A549 (cell line): ENCODE measurements at regions not wholly inside any gene's neighbourhood (a gene's known extent, or its start where the extent isn't known, plus 50 kb on each side); places are given as distances from the start of the nearest gene placed in this dataset.
"Not testable (repeated sequence)": the region's sequence is repeated elsewhere in the genome, so short reads cannot be mapped to it uniquely, and the experiment has no call there.

ENCODE experiments used
- ATAC-seq, 2 experiments: fragments of 200-7000 bp in 1 of 2; fragments of >200 bp in 1 of 2; cut with Nextera tagmentation in 1 of 2; cut with Tn5 transposase in 1 of 2; 3 replicates each; pipeline versions ENCODE4 v1.8.0 to v1.9.1; 2018 to 2020; ENCODE audit warnings: mild to moderate bottlenecking in 1 of 2, moderate library complexity in 1 of 2
- CTCF ChIA-PET: fragments of 300-600 bp; sonication (Branson Sonifier 250); formaldehyde crosslinking; extraction: SDS; loops from one replicate; lab custom pipeline; 2021; ENCODE audit warnings: antibody characterized with exemption, inconsistent platforms; lab: Yijun Ruan, JAX
- POLR2A ChIA-PET: fragments of 350-600 bp; formaldehyde crosslinking; extraction: SDS; loops from one replicate; lab custom pipeline; 2021; ENCODE audit warnings: antibody characterized with exemption, inconsistent platforms; lab: Yijun Ruan, JAX
- DNase-seq, 2 experiments: peaks; one replicate each; pipeline versions ENCODE4 v3.0.0 to v3.0.0-alpha.2; 2011 to 2016; ENCODE audit warnings: low read depth in 1 of 2, low spot score in 1 of 2
- FAIRE-seq: peaks from 2 replicates; lab custom pipeline; 2011; peaks lifted over from hg19 to GRCh38; lab: Jason Lieb, UNC
- H3K27ac ChIP-seq, 2 experiments: fragments of >200 bp; sonication (Bioruptor Twin); formaldehyde crosslinking; 3 replicates each; pipeline ENCODE4 v1.5.1; 2016 to 2017
- H3K4me1 ChIP-seq: fragments of >200 bp; sonication (Bioruptor Twin); formaldehyde crosslinking; 3 replicates; pipeline ENCODE4 v1.6.1; 2016
- H3K4me2 ChIP-seq: fragments of >200 bp; sonication (Bioruptor Twin); formaldehyde crosslinking; 3 replicates; pipeline ENCODE4 v1.6.1; 2016
- H3K4me3 ChIP-seq: fragments of >200 bp; sonication (Bioruptor Twin); formaldehyde crosslinking; 3 replicates; pipeline ENCODE4 v1.5.1; 2016
- H3K9me3 ChIP-seq: fragments of >200 bp; sonication (Bioruptor Twin); formaldehyde crosslinking; 3 replicates; pipeline ENCODE4 v1.6.1; 2016
- ATOH8 ChIP-seq: fragments of 250-450 bp; sonication (Bioruptor Pico); IDR thresholded peaks from 2 replicates; pipeline ENCODE4 v1.5.0; 2020; ENCODE audit warnings: low read depth, mild to moderate bottlenecking, moderate library complexity
- BHLHE40 ChIP-seq: IDR thresholded peaks from 2 replicates; pipeline ENCODE4 v1.6.1; 2012; ENCODE audit warnings: low read depth, low read length, inconsistent platforms
- CHD4 ChIP-seq: fragments of 200-600 bp; sonication (generic); IDR thresholded peaks from 2 replicates; pipeline ENCODE4 v1.6.1; 2016; ENCODE audit warnings: antibody characterized with exemption, mild to moderate bottlenecking, borderline replicate concordance
- E2F6 ChIP-seq: IDR thresholded peaks from 2 replicates; pipeline ENCODE4 v1.6.1; 2012; ENCODE audit warnings: low read depth, borderline replicate concordance
- EHF ChIP-seq: fragments of 250-450 bp; sonication (Bioruptor Pico); IDR thresholded peaks from 2 replicates; pipeline ENCODE4 v1.5.0; 2020; ENCODE audit warnings: mild to moderate bottlenecking
- EP300 ChIP-seq, 2 experiments: fragments of >200 bp; sonication (Bioruptor Twin); formaldehyde crosslinking; IDR thresholded peaks; 2 replicates in 1 of 2; 3 replicates in 1 of 2; pipeline ENCODE4 v1.6.1; 2016 to 2017
- ESRRA ChIP-seq: fragments of 150-350 bp; IDR thresholded peaks from 2 replicates; pipeline ENCODE4 v1.6.1; 2014; ENCODE audit warnings: mild to moderate bottlenecking, low read length, borderline replicate concordance
- FOXS1 ChIP-seq: fragments of 250-450 bp; sonication (Bioruptor Pico); IDR thresholded peaks from 2 replicates; pipeline ENCODE4 v1.5.0; 2020; ENCODE audit warnings: mild to moderate bottlenecking, moderate library complexity
- GATA3 ChIP-seq: IDR thresholded peaks from 2 replicates; pipeline ENCODE4 v1.6.1; 2012; ENCODE audit warnings: borderline replicate concordance
- HES2 ChIP-seq: fragments of >200 bp; sonication (Bioruptor Twin); formaldehyde crosslinking; IDR thresholded peaks from 2 replicates; pipeline ENCODE4 v1.6.1; 2016
- HOXA7 ChIP-seq: fragments of 250-450 bp; sonication (Bioruptor Pico); IDR thresholded peaks from 2 replicates; pipeline ENCODE4 v1.5.0; 2020; ENCODE audit warnings: mild to moderate bottlenecking, moderate library complexity
- KDM5A ChIP-seq: fragments of 200-600 bp; sonication (generic); IDR thresholded peaks from 2 replicates; pipeline ENCODE4 v1.6.1; 2016; ENCODE audit warnings: antibody characterized with exemption, mild to moderate bottlenecking
- NPAS2 ChIP-seq: fragments of 250-450 bp; sonication (Bioruptor Pico); IDR thresholded peaks from 2 replicates; pipeline ENCODE4 v1.8.0; 2022; ENCODE audit warnings: mild to moderate bottlenecking, moderate library complexity, borderline replicate concordance
- RAD21 ChIP-seq, 2 experiments: fragments of >200 bp in 1 of 2; sonication (Bioruptor Twin) in 1 of 2; formaldehyde crosslinking in 1 of 2; IDR thresholded peaks in 1 of 2; conservative IDR thresholded peaks in 1 of 2; 2 replicates in 1 of 2; 3 replicates in 1 of 2; pipeline ENCODE4 v1.6.1; 2012 to 2018; ENCODE audit warnings: inconsistent platforms in 1 of 2
- RARB ChIP-seq: fragments of 250-450 bp; sonication (Bioruptor Pico); IDR thresholded peaks from 2 replicates; pipeline ENCODE4 v1.8.0; 2021; ENCODE audit warnings: mild to moderate bottlenecking, moderate library complexity
- REST ChIP-seq: fragments of 200-600 bp; sonication (generic); IDR thresholded peaks from 2 replicates; pipeline ENCODE4 v1.6.1; 2016; ENCODE audit warnings: antibody characterized with exemption, mild to moderate bottlenecking, moderate library complexity
- RFX5 ChIP-seq: fragments of 450-650 bp; IDR thresholded peaks from 2 replicates; pipeline ENCODE4 v1.7.1; 2014; ENCODE audit warnings: antibody characterized with exemption, mild to moderate bottlenecking, moderate library complexity
- TFCP2L1 ChIP-seq: fragments of 250-450 bp; sonication (Bioruptor Pico); IDR thresholded peaks from 2 replicates; pipeline ENCODE4 v1.5.0; 2021; ENCODE audit warnings: mild to moderate bottlenecking
- WGBS: methylation state at CpG from one replicate; pipeline ENCODE4 v1.1.6; 2017; ENCODE audit errors: missing lambda C conversion rate; 5-methylcytosine and 5-hydroxymethylcytosine counted together

GRCh38 chr17:21482189-21482865 is 106.2 kb downstream of the KCNJ12 start:
- 3% methylated on average over 9 of the region's 9 CpGs for WGBS
- Histone ChIP-seq H3K4me1 (no peaks in the 10 kb centered on the region), H3K27ac (no peak overlapping the region), H3K4me3 (no peak overlapping the region), H3K9me3 (peaks cover 14% of the 10 kb centered on the region)
- FAIRE-seq = peak; percentile 7
- CTCF ChIA-PET = interaction anchor here (0.6 to 2.7 kb wide), 3 partner anchors 25 to 1161 kb away, joined by 3 to 11 read pairs (median 4); no protein-coding TSS in a partner anchor
- no peak for DNase-seq
- TF ChIP-seq ESRRA = no peak
- no peak for TF ChIP-seq FOXS1 (CRISPR knock-in tag)
- TF ChIP-seq REST = no peak
- TF ChIP-seq KDM5A = no peak
- TF ChIP-seq GATA3 = no peak
- no peak for TF ChIP-seq RFX5
- no peak for TF ChIP-seq TFCP2L1
- TF ChIP-seq HES2 = no peak
- no peak for TF ChIP-seq EHF (CRISPR knock-in tag)
- TF ChIP-seq NPAS2 (CRISPR knock-in tag) = no peak
- TF ChIP-seq, all 56 proteins: peak for 0
- POLR2A ChIA-PET = interaction anchor here (0.7 kb wide), 1 partner anchor 438 kb away, joined by 3 read pairs; no protein-coding TSS in a partner anchor
- no peak for ATAC-seq
- H3K4me2 ChIP-seq = no peak overlapping the region

- H3K4me3 ChIP-seq, DNase-seq, H3K9me3 ChIP-seq, H3K27ac ChIP-seq, H3K4me1 ChIP-seq, POLR2A ChIA-PET, ATAC-seq, H3K4me2 ChIP-seq, FAIRE-seq: not testable (repeated sequence)
- CTCF ChIA-PET = interaction anchor here (1.4 to 3.1 kb wide), 4 partner anchors 22 to 31 kb away, joined by 4 to 15 read pairs (median 6); no protein-coding TSS in a partner anchor
- 3% methylated on average over 2 of the region's 2 CpGs for WGBS
Measured at GRCh38 chr17:21488043-21488442, 111.9 kb downstream of the KCNJ12 start.

GRCh38 chr17:21493993-21494392 is 117.8 kb downstream of the KCNJ12 start:
- CTCF ChIA-PET = interaction anchor here (0.6 to 1.1 kb wide), 3 partner anchors 19 to 21 kb away, joined by 3 to 4 read pairs (median 3); no protein-coding TSS in a partner anchor
- no peak for TF ChIP-seq RAD21 (conservative IDR thresholded peaks at IDR 0.05 in 1 of 2, IDR thresholded peaks at IDR 0.05 in 1 of 2)
- TF ChIP-seq ATOH8 = no peak
- TF ChIP-seq HOXA7 (CRISPR knock-in tag) = no peak
- TF ChIP-seq E2F6 = no peak
- no peak for TF ChIP-seq CHD4
- TF ChIP-seq RARB (CRISPR knock-in tag) = no peak
- TF ChIP-seq BHLHE40 = no peak
- TF ChIP-seq EP300 (IDR thresholded peaks at IDR 0.05) = no peak
- TF ChIP-seq, all 56 proteins: peak for 0
- POLR2A ChIA-PET = no interaction called here
- DNase-seq (no peak), FAIRE-seq (no peak), ATAC-seq (no peak)
- 70% methylated on average over 10 of the region's 10 CpGs for WGBS
- H3K4me1 ChIP-seq = no peaks in the 10 kb centered on the region
- no peaks in the 10 kb centered on the region for H3K9me3 ChIP-seq
- no peak overlapping the region for H3K4me2 ChIP-seq
- H3K4me3 ChIP-seq = no peak overlapping the region
- no peak overlapping the region for H3K27ac ChIP-seq
